SK-N-MC (cell line): ENCODE measurements at regions not wholly inside any gene's neighbourhood (a gene's known extent, or its start where the extent isn't known, plus 50 kb on each side); places are given as distances from the start of the nearest gene placed in this dataset.

Experiments
- EZH2 ChIP-seq: fragments of 200-600 bp; sonication (generic); IDR thresholded peaks from one replicate; pipeline ENCODE4 v1.6.1; 2017; ENCODE audit warnings: antibody characterized with exemption
- POLR2AphosphoS5 ChIP-seq: IDR thresholded peaks from 2 replicates; pipeline ENCODE4 v1.6.1; 2012; ENCODE audit warnings: mild to moderate bottlenecking, low read depth, low read length, borderline replicate concordance

- TF ChIP-seq POLR2AphosphoS5 (no peak), EZH2 (no peak)
Observed at GRCh38 chr20:24097506-24098245, 109.1 kb upstream of the GGTLC1 start.
